Sigmoid colon (tissue), 4 donors: ENCODE measurements at regions not wholly inside any gene's neighbourhood (a gene's known extent, or its start where the extent isn't known, plus 50 kb on each side); places are given as distances from the start of the nearest gene placed in this dataset.
"Not testable (repeated sequence)": the region's sequence is repeated elsewhere in the genome, so short reads cannot be mapped to it uniquely, and the experiment has no call there.

Experiments
- EP300 ChIP-seq, 4 donors: sonication (generic); formaldehyde crosslinking; IDR thresholded peaks; one replicate each; pipeline ENCODE4 v1.6.1; 2017; ENCODE audit warnings: antibody characterized with exemption in 4 of 4
- POLR2A ChIP-seq, 2 donors: fragments of 450-650 bp; IDR thresholded peaks; one replicate each; pipeline ENCODE4 v1.6.1; 2016; ENCODE audit warnings: antibody characterized with exemption in 2 of 2, mild to moderate bottlenecking in 2 of 2, moderate library complexity in 2 of 2
- POLR2AphosphoS5 ChIP-seq, 4 donors: sonication (generic); formaldehyde crosslinking; IDR thresholded peaks; one replicate each; pipeline ENCODE4 v1.6.1; 2017; ENCODE audit warnings: antibody characterized with exemption in 4 of 4
- TF ChIP-seq, protein P1 (sequence below), 4 experiments: fragments of 450-650 bp in 3 of 4; fragments of 200-600 bp in 1 of 4; IDR thresholded peaks; one replicate each; pipeline ENCODE4 v1.5.1; 2016 to 2019; ENCODE audit warnings: antibody characterized with exemption in 4 of 4, mild to moderate bottlenecking in 3 of 4, moderate library complexity in 2 of 4

DNA sequence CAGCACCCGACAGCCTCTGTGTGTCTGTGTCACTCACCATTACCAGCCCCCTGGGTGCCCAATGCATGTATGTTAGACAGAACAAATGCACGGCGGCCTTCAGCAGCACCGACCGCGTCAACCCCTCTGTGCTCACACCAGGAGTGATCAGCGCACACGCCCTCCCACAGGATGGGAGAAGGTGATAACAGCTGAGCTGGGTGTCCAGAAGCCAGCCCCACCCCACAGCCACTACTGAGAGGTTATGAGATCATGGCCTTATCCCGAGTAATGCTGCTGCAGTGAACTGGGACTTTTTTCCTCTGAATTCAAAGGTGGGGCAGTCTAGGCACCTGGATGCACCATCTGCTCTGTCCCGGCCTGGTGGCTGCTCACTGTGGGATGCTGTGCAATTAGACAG lies 80.9 kb upstream of the SAMD11 start:
- TF ChIP-seq POLR2A, POLR2AphosphoS5, EP300 (IDR thresholded peaks at IDR 0.05): not testable (repeated sequence)
- TF ChIP-seq, protein P1, sequence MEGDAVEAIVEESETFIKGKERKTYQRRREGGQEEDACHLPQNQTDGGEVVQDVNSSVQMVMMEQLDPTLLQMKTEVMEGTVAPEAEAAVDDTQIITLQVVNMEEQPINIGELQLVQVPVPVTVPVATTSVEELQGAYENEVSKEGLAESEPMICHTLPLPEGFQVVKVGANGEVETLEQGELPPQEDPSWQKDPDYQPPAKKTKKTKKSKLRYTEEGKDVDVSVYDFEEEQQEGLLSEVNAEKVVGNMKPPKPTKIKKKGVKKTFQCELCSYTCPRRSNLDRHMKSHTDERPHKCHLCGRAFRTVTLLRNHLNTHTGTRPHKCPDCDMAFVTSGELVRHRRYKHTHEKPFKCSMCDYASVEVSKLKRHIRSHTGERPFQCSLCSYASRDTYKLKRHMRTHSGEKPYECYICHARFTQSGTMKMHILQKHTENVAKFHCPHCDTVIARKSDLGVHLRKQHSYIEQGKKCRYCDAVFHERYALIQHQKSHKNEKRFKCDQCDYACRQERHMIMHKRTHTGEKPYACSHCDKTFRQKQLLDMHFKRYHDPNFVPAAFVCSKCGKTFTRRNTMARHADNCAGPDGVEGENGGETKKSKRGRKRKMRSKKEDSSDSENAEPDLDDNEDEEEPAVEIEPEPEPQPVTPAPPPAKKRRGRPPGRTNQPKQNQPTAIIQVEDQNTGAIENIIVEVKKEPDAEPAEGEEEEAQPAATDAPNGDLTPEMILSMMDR (IDR thresholded peaks at IDR 0.05) = not testable (repeated sequence)
